ENCODE measurements at regions not wholly inside any gene's neighbourhood (a gene's known extent, or its start where the extent isn't known, plus 50 kb on each side); places are given as distances from the start of the nearest gene placed in this dataset.

GRCh38 chr4:188423039-188423438 is 283.8 kb downstream of the TRIML1 start:
- no peak for DNase-seq (ENCODE audit: low spot score in 2 of 2)
- no peaks in the 10 kb centered on the region for H3K27me3 ChIP-seq
- WGBS = 82% methylated on average over 4 of the region's 4 CpGs
- H3K4me3 ChIP-seq = no peak overlapping the region
- H3K4me1 ChIP-seq = no peaks in the 10 kb centered on the region
- H3K36me3 ChIP-seq = no peaks in the 10 kb centered on the region
- H3K27ac ChIP-seq = no peak overlapping the region
- H3K9me3 ChIP-seq = no peaks in the 10 kb centered on the region
- no peak for TF ChIP-seq POLR2A (IDR thresholded peaks at IDR 0.05)
- no peak for TF ChIP-seq EP300 (IDR thresholded peaks at IDR 0.05)
- no peak for TF ChIP-seq POLR2AphosphoS5 (IDR thresholded peaks at IDR 0.05)
- no peak for TF ChIP-seq CTCF (IDR thresholded peaks at IDR 0.05)

DNA sequence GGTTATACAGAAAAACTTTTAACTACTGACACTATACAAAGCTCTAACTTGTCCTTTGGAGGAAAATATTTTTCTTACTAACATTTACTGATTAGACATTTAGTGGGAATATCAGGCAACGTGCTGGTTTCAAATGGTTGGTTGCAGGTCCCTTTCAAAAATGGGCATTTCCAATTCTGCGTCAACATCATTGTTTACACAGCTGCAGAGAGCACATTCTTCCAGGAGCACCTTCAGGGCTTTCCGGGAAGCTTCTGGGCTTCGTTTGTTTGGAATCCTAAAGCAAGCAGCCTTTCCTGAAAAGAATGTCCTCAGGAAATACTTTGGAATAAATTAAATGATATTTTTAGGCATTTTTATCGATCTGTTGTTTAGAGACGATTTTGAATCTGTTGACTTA is 289.7 kb downstream of the TRIML1 start:
- TF ChIP-seq EP300 (IDR thresholded peaks at IDR 0.05) = no peak
- WGBS = 31% methylated on average over 6 of the region's 6 CpGs
- Histone ChIP-seq H3K9me3 (no peaks in the 10 kb centered on the region), H3K4me3 (no peak overlapping the region), H3K27me3 (no peaks in the 10 kb centered on the region), H3K36me3 (no peaks in the 10 kb centered on the region), H3K27ac (no peak overlapping the region), H3K4me1 (no peaks in the 10 kb centered on the region)
- DNase-seq (ENCODE audit: low spot score in 2 of 2) = no peak

GRCh38 chr4:188429965-188430364 is 290.7 kb downstream of the TRIML1 start:
- H3K4me3 ChIP-seq = no peak overlapping the region
- H3K27ac ChIP-seq = no peak overlapping the region
- WGBS = 74% methylated on average over 5 of the region's 5 CpGs
- no peaks in the 10 kb centered on the region for H3K4me1 ChIP-seq
- no peaks in the 10 kb centered on the region for H3K9me3 ChIP-seq
- no peaks in the 10 kb centered on the region for H3K27me3 ChIP-seq
- no peak for TF ChIP-seq POLR2AphosphoS5 (IDR thresholded peaks at IDR 0.05)
- no peak for TF ChIP-seq POLR2A (IDR thresholded peaks at IDR 0.05)
- TF ChIP-seq CTCF (IDR thresholded peaks at IDR 0.05) = no peak
- TF ChIP-seq EP300 (IDR thresholded peaks at IDR 0.05) = no peak
- H3K36me3 ChIP-seq = no peaks in the 10 kb centered on the region
- DNase-seq (ENCODE audit: low spot score in 2 of 2) = no peak

GRCh38 chr4:188430384-188430783 is 291.1 kb downstream of the TRIML1 start:
- no peak for DNase-seq (ENCODE audit: low spot score in 2 of 2)
- WGBS = 35% methylated on average over 2 of the region's 2 CpGs
- H3K27ac ChIP-seq = no peak overlapping the region
- H3K4me1 ChIP-seq = no peaks in the 10 kb centered on the region
- H3K9me3 ChIP-seq = no peaks in the 10 kb centered on the region
- H3K36me3 ChIP-seq = no peaks in the 10 kb centered on the region
- H3K4me3 ChIP-seq = no peak overlapping the region
- no peak for TF ChIP-seq CTCF (IDR thresholded peaks at IDR 0.05)
- TF ChIP-seq POLR2A (IDR thresholded peaks at IDR 0.05) = no peak
- no peak for TF ChIP-seq POLR2AphosphoS5 (IDR thresholded peaks at IDR 0.05)
- TF ChIP-seq EP300 (IDR thresholded peaks at IDR 0.05) = no peak
- H3K27me3 ChIP-seq = no peaks in the 10 kb centered on the region

GRCh38 chr4:188432328-188432727 is 293.1 kb downstream of the TRIML1 start:
- H3K4me1 ChIP-seq = no peaks in the 10 kb centered on the region
- no peaks in the 10 kb centered on the region for H3K9me3 ChIP-seq
- no peak overlapping the region for H3K4me3 ChIP-seq
- 87% methylated on average over 7 of the region's 7 CpGs for WGBS
- H3K27ac ChIP-seq = no peak overlapping the region
- no peaks in the 10 kb centered on the region for H3K36me3 ChIP-seq
- no peak for DNase-seq (ENCODE audit: low spot score in 2 of 2)
- TF ChIP-seq POLR2AphosphoS5 (IDR thresholded peaks at IDR 0.05) = no peak
- TF ChIP-seq POLR2A (IDR thresholded peaks at IDR 0.05) = no peak
- TF ChIP-seq EP300 (IDR thresholded peaks at IDR 0.05) = no peak
- TF ChIP-seq CTCF (IDR thresholded peaks at IDR 0.05) = no peak
- H3K27me3 ChIP-seq = no peaks in the 10 kb centered on the region

DNA sequence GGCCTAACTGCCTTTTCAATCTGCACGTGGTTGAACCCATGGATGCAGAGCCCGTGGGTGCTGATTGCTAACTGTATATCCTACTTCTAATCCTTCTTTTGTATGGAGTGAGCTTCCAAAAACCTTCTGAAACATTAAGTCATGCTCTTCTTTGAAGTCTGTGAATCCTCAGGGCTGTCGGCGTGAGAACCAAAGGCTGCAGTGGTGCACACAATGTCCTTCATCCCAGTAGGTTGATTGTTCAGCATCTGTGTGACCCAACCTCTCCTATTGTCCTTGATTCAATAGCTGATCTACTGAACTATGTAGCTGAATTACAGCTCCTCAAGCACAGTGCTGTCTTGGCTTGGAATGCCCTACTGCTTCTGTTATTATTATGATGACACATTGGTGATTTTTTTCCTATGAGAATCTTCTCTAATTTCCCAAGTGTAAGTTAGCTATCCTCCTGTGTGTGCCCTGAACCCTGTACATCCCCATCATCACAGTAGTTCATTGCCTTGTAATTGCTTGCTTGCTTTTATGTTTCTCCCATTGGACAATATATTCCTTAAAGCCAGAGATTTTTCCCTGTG is 294.6 kb downstream of the TRIML1 start:
- no peaks in the 10 kb centered on the region for H3K4me1 ChIP-seq
- no peak for TF ChIP-seq EP300 (IDR thresholded peaks at IDR 0.05)
- no peak for TF ChIP-seq POLR2AphosphoS5 (IDR thresholded peaks at IDR 0.05)
- TF ChIP-seq CTCF (IDR thresholded peaks at IDR 0.05) = no peak
- no peak for TF ChIP-seq POLR2A (IDR thresholded peaks at IDR 0.05)
- no peaks in the 10 kb centered on the region for H3K27me3 ChIP-seq
- H3K4me3 ChIP-seq = no peak overlapping the region
- H3K9me3 ChIP-seq = no peaks in the 10 kb centered on the region
- H3K36me3 ChIP-seq = no peaks in the 10 kb centered on the region
- DNase-seq (ENCODE audit: low spot score in 2 of 2) = no peak
- WGBS = 90% methylated on average over 4 of the region's 4 CpGs
- no peak overlapping the region for H3K27ac ChIP-seq
